Activated CD4-positive, alpha-beta T cell treated with anti-CD3 and anti-CD28 coated beads, Interleukin-2, Interleukin-4, amounts not matched to agents 100 ng/mL and 50 ng/mL, durations not matched to agents 16 hours and 8 hours (primary cell): ENCODE measurements at regions not wholly inside any gene's neighbourhood (a gene's known extent, or its start where the extent isn't known, plus 50 kb on each side); places are given as distances from the start of the nearest gene placed in this dataset.

Experiments
- DNase-seq: peaks from one replicate; pipeline ENCODE4 v3.0.0-alpha.2; 2020; ENCODE audit warnings: low spot score

GRCh38 chr9:26742828-26743476 is 149.7 kb downstream of the CAAP1 start:
- DNase-seq, result no peak

DNA sequence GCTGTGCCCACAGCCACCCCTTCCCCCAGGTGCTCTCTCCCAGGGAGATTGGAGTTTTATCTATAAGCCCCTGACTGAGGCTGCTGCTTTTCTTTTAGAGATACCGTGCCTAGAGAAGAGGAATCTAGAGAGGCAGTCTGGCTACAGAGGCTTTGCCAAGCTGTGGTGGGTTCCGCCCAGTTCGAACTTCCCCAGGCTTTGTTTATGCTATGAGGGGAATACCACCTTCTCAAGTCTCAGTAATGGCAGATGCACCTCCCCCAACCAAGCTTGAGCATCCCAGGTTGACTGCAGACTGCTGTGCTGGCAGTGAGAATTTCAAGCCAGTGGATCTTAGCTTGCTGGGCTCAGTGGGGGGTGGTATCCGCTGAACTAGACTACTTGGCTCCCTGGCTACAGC is 157.4 kb downstream of the CAAP1 start:
- DNase-seq, result no peak

- no peak for DNase-seq
Measured at GRCh38 chr9:26729187-26729586, 163.4 kb downstream of the CAAP1 start.

GRCh38 chr9:26727471-26727870 is 165.1 kb downstream of the CAAP1 start:
- no peak for DNase-seq

DNA sequence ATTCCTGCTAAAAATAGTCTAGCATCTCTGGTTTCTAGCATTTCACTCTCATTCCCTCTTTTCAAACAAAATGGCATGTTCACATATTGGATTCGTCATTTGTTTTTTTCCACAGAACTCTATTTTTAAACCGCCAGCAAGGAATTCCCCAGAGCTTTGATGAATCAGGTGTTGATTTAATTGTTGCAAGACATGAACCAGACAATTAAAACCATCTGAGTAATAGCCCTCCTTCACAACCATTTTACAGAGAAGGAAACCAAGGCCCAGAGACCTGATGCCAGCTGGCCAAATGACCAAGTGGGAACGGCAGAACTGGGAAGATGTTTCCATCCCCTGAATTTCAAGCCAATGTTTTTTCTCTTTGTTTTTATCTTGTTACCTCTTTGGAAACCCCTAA is 167.0 kb downstream of the CAAP1 start:
- no peak for DNase-seq

DNA sequence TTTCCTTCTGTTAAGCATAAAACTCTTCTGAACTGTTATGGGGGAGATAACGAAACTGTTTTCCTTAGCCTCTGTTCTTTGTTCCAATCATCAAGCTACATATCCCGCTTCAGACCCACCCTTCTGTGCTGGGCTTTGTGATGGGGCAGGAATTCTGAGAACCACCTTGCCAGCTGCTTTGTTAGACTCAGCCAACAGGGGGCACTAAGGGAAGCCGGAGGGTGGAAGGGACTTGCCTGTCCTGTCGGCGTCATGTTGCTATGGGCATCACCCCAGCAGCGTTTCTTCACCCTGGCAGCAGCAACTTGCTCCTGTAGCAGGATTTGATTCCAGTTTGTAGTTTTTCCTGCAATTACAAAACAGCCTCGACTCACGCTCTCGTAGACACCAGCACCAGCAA is 169.1 kb downstream of the CAAP1 start:
- peak; percentile 19 for DNase-seq

GRCh38 chr9:26722755-26723154 is 169.8 kb downstream of the CAAP1 start:
- no peak for DNase-seq

- DNase-seq, result no peak
Measured at GRCh38 chr9:26710008-26710407, 182.6 kb downstream of the CAAP1 start.

GRCh38 chr9:26706223-26706622 is 186.4 kb downstream of the CAAP1 start:
- DNase-seq, result no peak

DNA sequence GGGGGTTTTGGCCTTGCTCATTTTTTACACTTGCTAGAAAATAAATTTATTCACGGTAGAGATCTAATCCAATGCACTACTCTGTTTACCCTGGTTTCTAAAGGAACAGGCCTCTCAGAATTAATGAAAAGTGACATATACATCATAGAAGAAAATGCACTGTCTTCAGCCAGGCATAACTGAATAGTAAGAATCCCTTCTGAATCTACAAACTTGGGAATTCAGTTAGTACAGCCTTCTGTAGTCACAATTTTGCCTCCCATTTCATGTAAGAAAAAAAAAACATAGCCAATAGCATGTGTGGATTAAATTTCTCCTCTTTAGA is 197.3 kb downstream of the CAAP1 start:
- no peak for DNase-seq

GRCh38 chr9:26694381-26695297 is 198.0 kb downstream of the CAAP1 start:
- DNase-seq, result no peak

- no peak for DNase-seq
Measured at GRCh38 chr9:26689041-26689440, 203.6 kb downstream of the CAAP1 start.

DNA sequence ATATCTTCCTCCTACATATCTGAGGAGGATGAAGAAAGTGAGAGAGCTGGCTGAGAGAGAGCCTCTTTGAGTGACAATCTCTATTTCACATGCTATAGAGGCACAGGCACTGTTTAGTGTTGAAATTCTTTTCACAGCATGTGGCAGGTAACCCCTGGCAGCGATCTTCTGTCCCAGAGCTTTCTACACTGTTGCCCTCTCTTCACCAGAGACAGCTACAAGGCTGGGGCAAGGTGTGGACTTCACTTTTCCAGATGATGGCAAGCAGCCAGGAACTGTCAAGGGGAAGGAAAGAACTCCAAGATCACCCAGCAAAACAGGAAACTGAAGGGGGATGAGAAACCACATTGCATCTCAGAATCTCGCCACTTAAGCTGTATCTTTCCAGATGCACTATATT is 205.2 kb downstream of the CAAP1 start:
- DNase-seq, result no peak

DNA sequence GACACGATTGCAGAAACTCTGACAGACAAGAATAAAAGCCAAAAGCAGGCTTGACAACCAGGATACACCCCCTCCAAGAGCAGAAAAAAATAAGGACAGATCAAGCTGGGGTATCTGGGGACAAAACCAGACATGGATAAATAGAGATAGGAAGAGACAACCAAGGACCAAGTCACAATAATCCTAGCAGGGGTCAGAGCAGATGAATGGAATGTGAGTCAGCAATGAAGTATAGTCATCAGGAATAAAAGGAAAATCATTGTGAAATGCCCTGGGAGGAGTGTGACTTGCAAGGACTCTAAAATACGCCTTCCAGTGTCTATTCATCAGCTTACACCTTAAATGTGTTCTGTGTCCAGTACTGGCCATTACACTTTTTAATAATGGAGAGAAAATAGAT is 206.8 kb downstream of the CAAP1 start:
- no peak for DNase-seq

DNA sequence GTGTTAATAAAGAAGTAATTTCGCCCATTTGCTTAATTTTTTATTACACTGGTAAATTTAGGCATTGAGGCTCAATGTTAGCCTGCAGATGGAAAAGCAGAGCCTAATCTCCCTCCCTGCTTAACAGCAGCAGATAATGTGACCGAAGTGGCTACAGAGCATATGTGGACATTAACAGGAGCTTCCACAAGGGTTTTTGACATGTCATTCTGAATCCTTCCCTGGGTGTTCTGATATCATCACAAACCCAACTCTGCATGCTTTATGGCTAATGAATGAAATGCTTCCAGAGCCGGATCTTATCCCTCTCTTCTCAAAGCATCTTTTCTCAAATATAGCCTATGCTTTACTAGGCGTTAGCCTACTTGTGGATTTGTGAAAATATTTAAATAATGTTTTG is 208.6 kb downstream of the CAAP1 start:
- no peak for DNase-seq

DNA sequence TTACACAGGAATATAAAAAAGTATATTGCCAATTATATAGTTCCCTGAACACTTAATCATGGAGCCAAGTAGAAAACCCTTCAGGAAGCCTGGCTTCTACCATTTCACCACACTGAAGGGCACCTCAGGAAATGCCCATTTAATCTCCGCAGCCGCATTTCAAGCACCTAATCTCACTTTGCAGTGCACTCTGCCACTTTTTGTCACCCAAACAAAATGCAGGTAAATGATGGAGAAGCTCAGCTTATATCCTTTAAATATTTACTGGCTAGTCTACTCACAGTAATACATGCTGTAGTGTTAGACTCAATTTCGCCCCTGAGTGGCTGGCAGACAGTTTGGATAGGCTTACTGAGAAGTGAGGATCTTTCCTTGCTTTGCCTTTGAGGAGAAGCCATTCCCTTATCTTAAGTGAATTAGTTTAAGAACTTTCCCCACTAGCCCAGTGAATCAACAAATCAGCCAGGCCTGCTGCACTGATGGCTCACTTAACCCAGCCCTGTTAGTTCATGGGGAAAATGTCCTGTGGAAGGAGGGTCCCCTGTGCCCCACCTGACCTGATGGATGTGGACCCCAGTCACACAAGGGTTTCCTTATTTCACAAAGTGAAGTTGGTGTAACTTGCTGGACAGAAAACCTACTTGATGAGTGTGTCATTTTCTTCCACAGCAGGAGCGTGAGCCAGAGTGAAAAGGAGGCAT is 209.7 kb downstream of the CAAP1 start:
- DNase-seq, result no peak

DNA sequence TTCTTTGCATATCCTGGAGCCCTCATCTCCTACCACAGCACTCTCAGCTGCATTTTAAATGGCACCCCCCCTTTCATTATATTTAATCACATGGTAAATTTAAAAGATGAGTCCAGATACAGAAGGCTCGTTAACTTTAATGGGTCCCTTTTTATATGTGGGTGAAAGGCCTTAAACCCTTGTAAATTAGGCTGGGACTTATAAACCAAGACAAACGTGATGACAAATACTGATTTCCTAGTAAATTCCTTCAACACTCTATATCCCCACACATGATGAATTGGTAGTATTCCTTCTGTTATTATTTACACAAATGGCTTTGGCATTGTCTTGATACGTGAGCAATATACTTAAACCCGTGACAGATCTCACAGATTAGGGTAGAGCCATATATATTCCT is 210.6 kb downstream of the CAAP1 start:
- DNase-seq, result no peak

DNA sequence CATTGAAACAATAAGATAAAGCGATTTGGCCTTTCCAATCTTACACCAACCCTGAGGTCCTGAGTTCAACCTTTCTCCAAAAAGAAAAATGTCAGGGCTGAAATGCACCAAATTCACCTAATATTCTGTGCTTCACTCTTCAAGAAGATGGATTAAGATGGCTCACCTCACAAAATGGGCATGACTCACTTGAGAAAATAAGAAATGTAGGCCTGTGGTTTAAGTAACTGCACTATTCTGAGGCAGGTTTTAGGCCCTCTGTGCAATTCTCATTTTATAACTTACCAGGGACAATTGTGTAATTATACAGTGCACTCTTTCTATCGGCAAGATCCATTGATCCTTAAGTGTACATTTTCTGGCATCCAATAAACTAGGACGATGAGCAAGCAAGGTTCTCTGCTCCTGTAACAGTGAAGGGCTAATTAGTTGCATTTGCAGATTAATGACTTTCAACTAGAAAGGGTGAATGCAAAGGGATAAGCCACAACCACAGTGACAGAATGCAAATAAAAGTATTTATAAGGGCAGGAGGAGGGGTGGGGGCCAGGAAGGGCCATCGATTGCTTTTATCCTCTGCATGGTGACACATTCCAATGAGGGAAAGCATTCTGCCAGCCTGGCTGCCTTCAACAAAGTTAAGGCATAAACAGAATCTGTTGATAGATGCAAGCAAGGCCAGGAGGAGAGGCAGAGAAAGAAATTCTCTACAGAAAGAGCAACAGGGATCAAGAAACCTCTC is 214.5 kb downstream of the CAAP1 start:
- DNase-seq, result no peak

GRCh38 chr9:26675035-26675434 is 217.6 kb downstream of the CAAP1 start:
- DNase-seq, result no peak

GRCh38 chr9:26673261-26673660 is 219.3 kb downstream of the CAAP1 start:
- DNase-seq, result no peak

DNA sequence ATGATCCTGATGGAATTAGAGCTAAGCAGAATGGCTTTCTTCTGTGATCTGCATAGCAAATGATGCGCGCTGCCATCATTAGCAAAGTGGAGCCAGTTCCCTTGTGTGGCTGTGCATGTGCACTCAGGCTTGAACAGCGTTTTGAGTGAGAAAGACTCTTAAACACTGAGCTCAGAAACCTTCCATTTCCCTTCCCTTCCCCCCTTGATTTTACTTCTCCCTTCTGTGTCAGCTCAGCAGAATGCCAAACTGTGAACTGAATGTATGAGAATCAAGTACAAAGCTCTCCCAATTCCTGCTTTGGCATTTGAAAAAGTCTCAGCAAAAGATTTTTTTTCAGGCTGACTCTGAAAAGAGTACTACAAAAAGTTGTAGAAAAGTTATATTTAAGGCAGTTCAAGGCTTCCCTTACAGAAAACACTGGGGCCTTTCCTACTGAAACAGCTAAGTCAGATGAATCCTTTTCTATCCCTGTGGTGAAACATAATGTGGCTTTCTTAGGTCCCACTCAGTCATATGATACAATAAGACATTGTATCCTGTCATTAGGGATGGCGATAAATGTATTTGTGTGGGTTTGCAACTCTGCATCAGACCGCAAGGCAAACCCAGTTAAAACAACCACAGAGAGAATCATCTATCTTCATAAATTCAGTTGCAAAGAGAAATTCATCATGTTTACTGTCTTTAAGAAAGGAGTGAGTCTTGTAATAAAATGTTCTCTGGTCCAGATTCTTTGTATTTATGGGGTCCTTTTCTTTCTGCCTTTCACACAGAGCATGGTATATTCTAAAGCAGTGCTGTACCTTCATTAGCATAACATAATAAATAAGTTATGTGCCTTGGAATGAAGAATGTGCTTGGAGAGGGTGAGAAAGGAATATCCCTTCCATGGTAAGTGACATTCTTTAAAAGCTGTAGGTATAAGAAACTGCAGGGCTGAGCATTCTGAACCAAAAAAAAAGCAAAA is 222.6 kb downstream of the CAAP1 start:
- no peak for DNase-seq
